Pons (tissue), 1 donor: ENCODE measurements at regions not wholly inside any gene's neighbourhood (a gene's known extent, or its start where the extent isn't known, plus 50 kb on each side); places are given as distances from the start of the nearest gene placed in this dataset.
"Not testable (repeated sequence)": the region's sequence is repeated elsewhere in the genome, so short reads cannot be mapped to it uniquely, and the experiment has no call there.

Source experiments
- DNase-seq: peaks from one replicate; pipeline ENCODE4 v3.0.0-alpha.2; 2016; ENCODE audit warnings: low spot score

- not testable (repeated sequence) for DNase-seq
Measured at GRCh38 chr9:63804205-63804604, 1480.8 kb downstream of the FOXD4L5 start.

DNA sequence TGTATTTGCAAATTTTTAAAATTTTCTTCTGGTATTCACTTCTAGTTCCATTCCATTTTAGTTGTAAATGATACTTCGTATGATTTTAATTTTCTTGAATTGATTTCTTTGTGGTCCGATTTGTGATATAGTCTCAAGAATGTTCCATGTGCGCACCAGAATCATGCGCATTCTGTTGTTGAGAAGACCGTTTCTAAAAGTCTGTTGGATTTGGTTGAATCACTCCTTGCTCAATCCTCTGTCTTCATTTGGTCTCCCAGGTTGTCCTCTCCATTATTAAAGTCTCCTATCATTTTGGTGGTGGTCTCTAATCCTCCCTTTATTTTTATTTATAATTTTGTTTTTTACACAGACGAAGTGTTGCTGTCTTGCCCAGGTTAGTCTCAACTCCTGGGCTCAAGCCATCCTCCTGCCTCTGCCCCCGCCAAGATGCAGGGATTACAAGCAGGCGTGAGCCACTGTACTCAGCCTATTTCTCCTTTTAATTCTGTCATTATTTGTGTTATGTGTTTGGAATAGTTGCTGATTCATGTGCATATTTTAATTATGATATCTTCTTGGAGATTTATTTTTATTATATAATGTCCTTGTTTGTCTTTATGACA lies 1490.8 kb downstream of the FOXD4L5 start:
- not testable (repeated sequence) for DNase-seq

DNA sequence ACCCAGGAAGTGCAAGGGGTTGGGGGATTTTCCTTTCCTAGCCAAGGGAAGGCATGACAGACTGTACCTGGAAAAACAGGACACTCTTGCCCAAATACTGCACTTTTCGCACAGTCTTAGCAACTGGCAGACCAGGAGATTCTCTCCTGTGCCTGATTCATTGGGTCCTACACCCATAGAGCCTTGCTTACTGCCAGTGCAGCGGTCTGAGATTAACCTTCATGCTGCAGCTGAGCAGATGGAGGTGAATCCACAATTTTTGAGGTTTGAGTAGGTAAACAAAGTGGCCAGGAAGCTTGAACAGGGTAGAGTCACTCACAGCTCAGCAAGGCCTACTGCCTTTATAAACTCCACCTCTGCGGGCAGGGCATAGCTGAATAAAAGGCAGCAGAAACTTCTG lies 1497.6 kb downstream of the FOXD4L5 start:
- DNase-seq, result not testable (repeated sequence)

GRCh38 chr9:63785059-63785458 lies 1500.0 kb downstream of the FOXD4L5 start:
- DNase-seq, result not testable (repeated sequence)

DNA sequence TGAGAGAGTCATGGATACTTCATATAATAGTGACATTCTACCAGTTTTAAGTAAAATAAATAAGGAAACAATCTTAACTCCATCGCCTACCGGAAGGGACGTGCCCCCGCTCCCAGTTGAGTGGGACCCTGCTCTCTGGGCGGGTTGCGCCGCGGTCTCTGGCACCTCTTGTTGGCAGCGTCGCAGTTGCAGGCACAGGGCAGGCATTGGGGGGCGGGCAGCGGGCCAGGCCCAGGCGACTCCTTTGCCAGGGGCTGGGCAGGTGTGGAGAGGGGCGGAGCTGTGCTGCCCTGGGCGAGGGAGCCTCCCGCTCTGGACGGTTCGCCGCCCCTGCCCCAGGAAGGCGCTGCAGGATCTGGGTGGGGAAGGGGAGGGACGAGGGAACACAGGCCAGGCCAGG lies 1500.6 kb downstream of the FOXD4L5 start:
- DNase-seq, result not testable (repeated sequence)

- DNase-seq, result not testable (repeated sequence)
Measured at GRCh38 chr9:63781817-63782439, 1503.1 kb downstream of the FOXD4L5 start.

- DNase-seq, result not testable (repeated sequence)
Measured at GRCh38 chr9:63781390-63781789, 1503.6 kb downstream of the FOXD4L5 start.

DNA sequence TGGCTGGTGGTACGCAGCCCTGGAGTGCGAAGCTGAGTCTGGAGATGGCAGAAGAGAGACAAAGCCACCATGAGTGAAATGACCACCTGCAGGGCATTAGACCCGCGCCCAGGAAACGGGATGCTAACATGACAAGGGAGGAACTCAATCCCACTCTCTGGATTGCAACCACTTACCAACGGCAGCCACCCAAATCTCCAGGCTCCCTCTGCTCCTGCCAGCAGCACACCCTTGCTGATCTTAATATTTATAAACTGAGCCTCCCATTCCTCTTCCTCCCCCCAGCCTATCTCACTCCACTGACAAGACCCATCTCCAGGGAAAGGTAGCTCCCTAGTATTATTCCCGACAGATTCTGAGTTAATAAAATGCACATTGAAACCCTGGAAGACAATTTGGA lies 1508.8 kb downstream of the FOXD4L5 start:
- not testable (repeated sequence) for DNase-seq

- DNase-seq, result not testable (repeated sequence)
Measured at GRCh38 chr9:63775092-63775426, 1510.0 kb downstream of the FOXD4L5 start.

DNA sequence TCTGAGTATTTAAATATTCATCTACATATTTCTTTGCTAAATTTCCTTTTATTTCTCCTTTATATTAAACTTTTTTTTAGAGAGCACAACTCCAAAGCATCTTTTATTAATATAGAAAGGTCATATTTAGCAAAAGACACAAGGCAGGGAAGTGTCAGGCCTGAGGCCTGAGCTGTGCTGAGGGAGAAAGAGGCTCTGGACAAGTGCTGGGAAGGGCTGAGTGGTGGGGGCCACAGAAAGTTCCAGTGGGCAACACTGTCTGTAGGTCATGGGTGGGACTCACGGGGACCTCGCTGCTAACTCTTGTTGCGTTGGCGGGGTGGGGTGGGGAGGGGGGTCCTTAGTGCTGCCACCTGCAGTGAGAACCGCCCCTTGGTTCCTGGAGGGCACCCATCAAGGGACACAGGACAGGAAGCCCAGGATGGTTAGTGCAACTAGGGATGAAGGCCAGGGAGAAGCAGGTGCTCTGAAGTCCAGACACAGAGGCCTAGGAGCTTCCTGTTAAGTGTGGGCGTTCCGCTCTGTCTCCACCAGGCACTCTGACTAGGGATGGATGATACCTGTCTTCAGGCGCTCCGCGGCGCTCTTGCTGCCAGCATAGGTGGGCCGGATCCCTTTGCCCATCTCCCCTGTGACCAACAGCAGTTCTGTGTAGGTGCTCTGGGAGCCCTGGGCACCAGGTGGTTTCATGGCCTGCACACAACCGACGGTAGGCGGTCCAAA lies 1510.5 kb downstream of the FOXD4L5 start:
- not testable (repeated sequence) for DNase-seq

- not testable (repeated sequence) for DNase-seq
Measured at GRCh38 chr9:63762230-63762629, 1522.8 kb downstream of the FOXD4L5 start.

DNA sequence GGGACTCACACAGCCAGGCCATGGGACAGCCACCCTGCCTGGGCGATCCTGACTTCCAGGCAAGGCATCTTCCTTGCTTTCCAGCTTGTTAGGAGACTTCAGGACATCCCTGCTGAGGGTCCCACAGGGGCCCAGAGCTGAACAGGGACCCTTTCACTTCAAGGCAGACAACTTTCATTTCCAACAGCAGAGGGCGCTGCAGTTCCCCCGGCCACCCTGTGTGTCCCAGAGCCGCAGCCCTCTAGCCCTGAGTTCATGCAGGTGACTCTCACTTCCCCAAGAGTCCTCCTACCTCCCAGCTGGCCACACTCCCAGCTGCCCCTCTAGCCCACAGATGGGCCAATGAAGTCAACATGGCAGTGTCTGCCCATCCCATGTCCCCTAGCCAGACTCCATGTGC lies 1556.0 kb downstream of the FOXD4L5 start:
- DNase-seq, result not testable (repeated sequence)

DNA sequence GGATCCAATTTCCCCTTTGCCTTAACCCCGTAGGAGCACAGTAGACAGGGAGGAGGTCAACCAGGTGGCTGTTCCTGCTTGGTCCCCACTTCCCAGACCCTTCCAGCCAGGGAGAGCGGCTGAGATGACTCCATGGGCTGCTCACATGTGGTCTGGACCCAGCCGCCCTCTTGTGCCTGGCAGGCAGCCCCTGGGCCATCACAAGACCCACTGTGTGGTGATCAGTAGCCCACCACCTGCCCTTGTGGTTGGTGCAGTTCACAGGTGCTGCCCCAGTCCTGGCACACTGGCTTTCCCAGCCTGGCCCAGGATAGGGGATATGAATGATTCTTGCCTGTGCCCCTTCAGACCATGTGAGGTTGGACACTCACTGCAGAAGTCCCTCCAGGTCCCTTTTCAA lies 1556.7 kb downstream of the FOXD4L5 start:
- DNase-seq, result no peak

- not testable (repeated sequence) for DNase-seq
Measured at GRCh38 chr9:63708285-63708684, 1576.7 kb downstream of the FOXD4L5 start.

GRCh38 chr9:63704456-63704855 lies 1580.6 kb downstream of the FOXD4L5 start:
- not testable (repeated sequence) for DNase-seq

GRCh38 chr9:63703670-63704069 lies 1581.3 kb downstream of the FOXD4L5 start:
- not testable (repeated sequence) for DNase-seq

- not testable (repeated sequence) for DNase-seq
Measured at GRCh38 chr9:63703138-63703665, 1581.8 kb downstream of the FOXD4L5 start.
